ENCODE measurements at regions not wholly inside any gene's neighbourhood (a gene's known extent, or its start where the extent isn't known, plus 50 kb on each side); places are given as distances from the start of the nearest gene placed in this dataset.
A peak's percentile ranks its signal among the peaks of the same experiment; 100 is the strongest.

DNA sequence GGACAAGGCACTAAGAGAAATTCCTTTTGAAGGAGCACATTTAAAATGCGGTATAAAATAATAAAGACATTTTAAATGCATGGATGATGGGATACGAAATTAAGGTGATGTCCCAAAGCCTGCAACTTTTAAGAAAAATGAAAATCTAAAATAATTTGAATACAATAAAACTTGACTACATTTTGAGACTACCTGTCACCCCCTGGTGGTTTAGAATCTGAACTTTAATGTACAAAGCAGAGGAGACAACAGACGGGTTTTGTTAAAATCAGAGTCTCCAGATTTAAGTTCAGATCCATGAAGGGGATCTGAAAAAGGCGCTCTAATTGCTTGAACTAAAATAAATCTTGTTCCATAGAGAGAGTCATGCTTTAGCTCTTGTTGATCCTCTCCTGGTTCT lies 1129.3 kb upstream of the PCDH20 start:
- intact Hi-C loops (cut with micrococcal nuclease; ENCODE audit: unreplicated experiment) (loop anchor here (1.0 to 10.0 kb wide), 2 partner anchors 33 to 430 kb away; no protein-coding TSS in a partner anchor), in situ Hi-C loops (cut with MboI) (no loop called here)
- no peak for TF ChIP-seq SPI1 (IDR thresholded peaks at IDR 0.05; ENCODE audit: borderline replicate concordance, insufficient read depth, low read depth, low read length)
- peak; percentile 47 for TF ChIP-seq RAD21 (IDR thresholded peaks at IDR 0.05; ENCODE audit: insufficient read depth, low read depth, low read length)
- TF ChIP-seq SMC3 (IDR thresholded peaks at IDR 0.05; ENCODE audit: borderline replicate concordance, low read length) = peak; percentile 39; the same call in 1 of the 2 replicates
- TF ChIP-seq, protein P1, sequence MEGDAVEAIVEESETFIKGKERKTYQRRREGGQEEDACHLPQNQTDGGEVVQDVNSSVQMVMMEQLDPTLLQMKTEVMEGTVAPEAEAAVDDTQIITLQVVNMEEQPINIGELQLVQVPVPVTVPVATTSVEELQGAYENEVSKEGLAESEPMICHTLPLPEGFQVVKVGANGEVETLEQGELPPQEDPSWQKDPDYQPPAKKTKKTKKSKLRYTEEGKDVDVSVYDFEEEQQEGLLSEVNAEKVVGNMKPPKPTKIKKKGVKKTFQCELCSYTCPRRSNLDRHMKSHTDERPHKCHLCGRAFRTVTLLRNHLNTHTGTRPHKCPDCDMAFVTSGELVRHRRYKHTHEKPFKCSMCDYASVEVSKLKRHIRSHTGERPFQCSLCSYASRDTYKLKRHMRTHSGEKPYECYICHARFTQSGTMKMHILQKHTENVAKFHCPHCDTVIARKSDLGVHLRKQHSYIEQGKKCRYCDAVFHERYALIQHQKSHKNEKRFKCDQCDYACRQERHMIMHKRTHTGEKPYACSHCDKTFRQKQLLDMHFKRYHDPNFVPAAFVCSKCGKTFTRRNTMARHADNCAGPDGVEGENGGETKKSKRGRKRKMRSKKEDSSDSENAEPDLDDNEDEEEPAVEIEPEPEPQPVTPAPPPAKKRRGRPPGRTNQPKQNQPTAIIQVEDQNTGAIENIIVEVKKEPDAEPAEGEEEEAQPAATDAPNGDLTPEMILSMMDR (IDR thresholded peaks at IDR 0.05 in 2 of 3, conservative IDR thresholded peaks at IDR 0.05 in 1 of 3; ENCODE audit: control insufficient read depth in 2 of 3, extremely low read depth in 1 of 3, insufficient read depth in 1 of 3, low read depth in 3 of 3, low read length in 3 of 3) = peak in 1 of 3 experiments; percentile 28; a peak in 1 of 6 replicates
- ChIA-PET RAD21 (ENCODE audit: unreplicated experiment) (interaction anchor here (2.3 to 2.4 kb wide), 2 partner anchors 32 to 425 kb away, joined by 9 to 12 read pairs; no protein-coding TSS in a partner anchor), CTCF (interaction anchor here (1.3 to 2.6 kb wide), 3 partner anchors 33 to 425 kb away, joined by 4 to 28 read pairs (median 9); no protein-coding TSS in a partner anchor), SMC1A (ENCODE audit: uncharacterized antibody, unreplicated experiment) (interaction anchor here (1.5 to 2.1 kb wide), 3 partner anchors 33 to 425 kb away, joined by 3 to 8 read pairs (median 5); no protein-coding TSS in a partner anchor), POLR2A (no interaction called here)
- DNase-seq (ENCODE audit: low read depth, low spot score) (no peak), ATAC-seq (no peak), FAIRE-seq (no peak)
- Histone ChIP-seq H2AFZ (ENCODE audit: control insufficient read depth, low read depth, low read length) (no peak overlapping the region), H3K79me2 (ENCODE audit: control insufficient read depth, insufficient read depth, low read length) (no peaks in the 10 kb centered on the region), H3K9ac (ENCODE audit: control insufficient read depth, insufficient read depth, low read length) (no peak overlapping the region), H3K4me2 (ENCODE audit: control insufficient read depth, insufficient read depth) (no peak overlapping the region), H3K27ac (ENCODE audit: control insufficient read depth, insufficient read depth) (no peak overlapping the region), H3K9me3 (replicated peaks; ENCODE audit: control insufficient read depth, insufficient read depth, low read length) (no peaks in the 10 kb centered on the region), H3K4me1 (ENCODE audit: control insufficient read depth, insufficient read depth, low read length) (no peaks in the 10 kb centered on the region), H3K4me3 (no peak overlapping the region), H4K20me1 (ENCODE audit: control insufficient read depth, insufficient read depth) (no peaks in the 10 kb centered on the region), H3K36me3 (ENCODE audit: control insufficient read depth in 2 of 2, insufficient read depth in 2 of 2, low read length in 1 of 2) (no peaks in the 10 kb centered on the region), H3K27me3 (replicated peaks in 1 of 2; ENCODE audit: control insufficient read depth in 2 of 2, insufficient read depth in 2 of 2, low read length in 1 of 2) (no peaks in the 10 kb centered on the region)
- BruUV-seq (replicated peaks) = no TSS peak
- WGBS (ENCODE audit: insufficient coverage, insufficient replicate concordance, low lambda C conversion rate, missing lambda C conversion rate) = 16% methylated on average over 4 of the region's 4 CpGs

DNA sequence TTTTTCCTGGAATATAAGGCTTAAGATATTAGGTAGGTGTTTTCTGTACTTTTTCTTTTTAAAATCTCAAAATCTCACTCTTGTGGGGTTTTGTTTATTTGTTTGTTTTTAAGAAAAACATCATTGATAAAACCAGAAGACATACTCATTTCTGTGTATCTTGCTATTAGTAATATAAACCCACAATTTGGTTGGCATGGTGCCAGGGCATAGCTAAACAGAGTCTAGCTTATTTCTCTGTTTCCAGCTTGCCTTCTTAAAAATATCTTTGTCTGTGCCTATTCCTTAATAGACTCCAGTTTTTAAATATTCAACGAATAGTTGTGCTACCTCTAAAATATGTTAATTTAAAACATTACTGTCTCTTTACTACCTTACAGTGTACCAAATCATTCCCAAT lies 1121.9 kb upstream of the PCDH20 start:
- WGBS (ENCODE audit: insufficient coverage, insufficient replicate concordance, low lambda C conversion rate, missing lambda C conversion rate) = 75% methylated on average over 1 of the region's 1 CpG
- TF ChIP-seq GABPA (IDR thresholded peaks at IDR 0.05; ENCODE audit: low read depth) (no peak), RUNX3 (IDR thresholded peaks at IDR 0.05; ENCODE audit: low read length) (peak; percentile 32; the same call in 1 of the 2 replicates), ZZZ3 (IDR thresholded peaks at IDR 0.05; ENCODE audit: control insufficient read depth, insufficient read length, low read depth) (no peak), NR2C1 (IDR thresholded peaks at IDR 0.05) (no peak), FOS (IDR thresholded peaks at IDR 0.05; ENCODE audit: borderline replicate concordance, extremely low read depth, insufficient read length) (no peak)
- Histone ChIP-seq H4K20me1 (ENCODE audit: control insufficient read depth, insufficient read depth) (no peaks in the 10 kb centered on the region), H3K4me3 (no peak overlapping the region), H3K79me2 (ENCODE audit: control insufficient read depth, insufficient read depth, low read length) (no peaks in the 10 kb centered on the region), H3K4me1 (ENCODE audit: control insufficient read depth, insufficient read depth, low read length) (no peaks in the 10 kb centered on the region), H3K27me3 (replicated peaks in 1 of 2; ENCODE audit: control insufficient read depth in 2 of 2, insufficient read depth in 2 of 2, low read length in 1 of 2) (no peaks in the 10 kb centered on the region), H3K9ac (ENCODE audit: control insufficient read depth, insufficient read depth, low read length) (no peak overlapping the region), H2AFZ (ENCODE audit: control insufficient read depth, low read depth, low read length) (no peak overlapping the region), H3K36me3 (ENCODE audit: control insufficient read depth in 2 of 2, insufficient read depth in 2 of 2, low read length in 1 of 2) (no peaks in the 10 kb centered on the region), H3K4me2 (ENCODE audit: control insufficient read depth, insufficient read depth) (no peak overlapping the region), H3K9me3 (replicated peaks; ENCODE audit: control insufficient read depth, insufficient read depth, low read length) (no peaks in the 10 kb centered on the region), H3K27ac (ENCODE audit: control insufficient read depth, insufficient read depth) (no peak overlapping the region)
- no TSS peak for BruUV-seq (replicated peaks)
- RAD21 ChIA-PET (ENCODE audit: unreplicated experiment) = no interaction called here
- ATAC-seq (no peak), DNase-seq (ENCODE audit: low read depth, low spot score) (no peak), FAIRE-seq (no peak)
- SMC1A ChIA-PET (ENCODE audit: uncharacterized antibody, unreplicated experiment) = no interaction called here
- CTCF ChIA-PET = no interaction called here
- in situ Hi-C loops (cut with MboI) = no loop called here
- POLR2A ChIA-PET = no interaction called here
- intact Hi-C loops (cut with micrococcal nuclease; ENCODE audit: unreplicated experiment) = no loop called here
